Spleen (tissue), 11 donors: ENCODE measurements at regions not wholly inside any gene's neighbourhood (a gene's known extent, or its start where the extent isn't known, plus 50 kb on each side); places are given as distances from the start of the nearest gene placed in this dataset.

Experiments used
- DNase-seq: peaks from one replicate; pipeline ENCODE4 v3.0.0-alpha.2; 2020
- H3K27ac ChIP-seq, 8 donors: fragments of 200-600 bp; sonication (generic) in 7 of 8; 1 replicate in 4 of 8; 2 replicates in 4 of 8; pipeline versions ENCODE4 v1.5.0 to v1.8.0; 2016 to 2021; ENCODE audit warnings: inconsistent platforms in 4 of 8, mild to moderate bottlenecking in 4 of 8, moderate library complexity in 1 of 8
- H3K27me3 ChIP-seq, 7 donors: fragments of 200-600 bp; sonication (generic) in 6 of 7; replicated peaks in 1 of 7; 1 replicate in 4 of 7; 2 replicates in 3 of 7; pipeline versions ENCODE4 v1.5.0 to v1.8.0; 2016 to 2021; ENCODE audit warnings: inconsistent platforms in 3 of 7, mild to moderate bottlenecking in 1 of 7
- H3K36me3 ChIP-seq, 6 donors: fragments of 200-600 bp; sonication (generic) in 5 of 6; 1 replicate in 4 of 6; 2 replicates in 2 of 6; pipeline versions ENCODE4 v1.5.0 to v1.8.0; 2016 to 2021; ENCODE audit warnings: inconsistent platforms in 2 of 6
- H3K4me1 ChIP-seq, 6 donors: fragments of 200-600 bp; sonication (generic) in 5 of 6; 1 replicate in 3 of 6; 2 replicates in 3 of 6; pipeline versions ENCODE4 v1.5.0 to v1.8.0; 2016 to 2021; ENCODE audit warnings: inconsistent platforms in 3 of 6
- H3K4me3 ChIP-seq, 8 donors: fragments of 200-600 bp; sonication (generic) in 7 of 8; 1 replicate in 4 of 8; 2 replicates in 4 of 8; pipeline versions ENCODE4 v1.5.0 to v1.8.0; 2016 to 2021; ENCODE audit warnings: inconsistent platforms in 4 of 8, mild to moderate bottlenecking in 4 of 8, moderate library complexity in 2 of 8
- H3K9me3 ChIP-seq, 8 donors: fragments of 200-600 bp; sonication (generic) in 7 of 8; 1 replicate in 4 of 8; 2 replicates in 4 of 8; pipeline versions ENCODE4 v1.5.0 to v1.8.0; 2016 to 2021; ENCODE audit warnings: inconsistent platforms in 4 of 8
- CTCF ChIP-seq, 11 experiments: fragments of 200-600 bp in 7 of 11; fragments of 450-650 bp in 4 of 11; sonication (generic) in 4 of 11; IDR thresholded peaks in 8 of 11; conservative IDR thresholded peaks in 3 of 11; 1 replicate in 7 of 11; 2 replicates in 4 of 11; pipeline versions ENCODE4 v1.4.0 to v1.8.0; 2016 to 2021; ENCODE audit warnings: antibody characterized with exemption in 11 of 11, inconsistent platforms in 4 of 11, mild to moderate bottlenecking in 1 of 11
- POLR2A ChIP-seq, 3 donors: fragments of 450-650 bp; IDR thresholded peaks; one replicate each; pipeline ENCODE4 v1.5.1; 2017; ENCODE audit warnings: antibody characterized with exemption in 3 of 3, mild to moderate bottlenecking in 1 of 3
- POLR2AphosphoS5 ChIP-seq, 3 donors: sonication (generic); formaldehyde crosslinking; IDR thresholded peaks; one replicate each; pipeline ENCODE4 v1.5.1; 2017; ENCODE audit warnings: antibody characterized with exemption in 3 of 3
- WGBS, 5 donors: extraction: QIAGEN DNeasy Blood & Tissue Kit in 3 of 5; methylation state at CpG; one replicate each; pipeline versions ENCODE4 v1.1.5 to v1.1.7; 2013 to 2018; 5-methylcytosine and 5-hydroxymethylcytosine counted together
- intact Hi-C: fragments of 100-400 bp; cut with DNase I; formaldehyde crosslinking; loops from one replicate; pipeline ENCODE4 v1.15.0; 2023; ENCODE audit warnings: low total_unique reads
- donor health status: healthy with polysubstance abuse.
- donor health status: DM: no; HTN: no; CAD: no; lungs with moderate emphysema.
- donor health status: DM: no; HTN: no; CAD: no.
- donor health status: Bipolar disorder and iron deficiency.
- donor health status: healthy.
- donor health status: DM: no; HTN: no; CAD: no.
- donor health status: DM: yes; HTN: yes; CAD: no.

- intact Hi-C loops = no loop called here
- Histone ChIP-seq H3K36me3 (no peaks in the 10 kb centered on the region), H3K9me3 (no peaks in the 10 kb centered on the region), H3K27me3 (no peaks in the 10 kb centered on the region), H3K4me1 (peaks cover 0 to 4% (median 0%) of the 10 kb centered on the region in 6 donors), H3K4me3 (no peak overlapping the region), H3K27ac (no peak overlapping the region)
- no peak for DNase-seq
- TF ChIP-seq POLR2A (IDR thresholded peaks at IDR 0.05) (no peak), CTCF (IDR thresholded peaks at IDR 0.05 in 8 of 11, conservative IDR thresholded peaks at IDR 0.05 in 3 of 11) (no peak), POLR2AphosphoS5 (IDR thresholded peaks at IDR 0.05) (no peak)
Observed at GRCh38 chr11:19661827-19662226, 50.8 kb upstream of the NAV2 start.

GRCh38 chr11:19660076-19660475, 52.6 kb upstream of the NAV2 start:
- intact Hi-C loops = no loop called here
- no peaks in the 10 kb centered on the region for H3K9me3 ChIP-seq
- H3K27ac ChIP-seq = no peak overlapping the region
- H3K4me3 ChIP-seq = no peak overlapping the region
- no peaks in the 10 kb centered on the region for H3K36me3 ChIP-seq
- no peaks in the 10 kb centered on the region for H3K27me3 ChIP-seq
- TF ChIP-seq POLR2A (IDR thresholded peaks at IDR 0.05) (no peak), CTCF (IDR thresholded peaks at IDR 0.05 in 8 of 11, conservative IDR thresholded peaks at IDR 0.05 in 3 of 11) (no peak), POLR2AphosphoS5 (IDR thresholded peaks at IDR 0.05) (no peak)
- WGBS, 5 donors = 41 to 62% (median 49%) methylated on average over 5 of the region's 5 CpGs
- H3K4me1 ChIP-seq = peaks cover 0 to 3% (median 0%) of the 10 kb centered on the region in 6 donors
- DNase-seq = no peak

- TF ChIP-seq POLR2A (IDR thresholded peaks at IDR 0.05) (no peak), CTCF (IDR thresholded peaks at IDR 0.05 in 8 of 11, conservative IDR thresholded peaks at IDR 0.05 in 3 of 11) (no peak), POLR2AphosphoS5 (IDR thresholded peaks at IDR 0.05) (no peak)
- Histone ChIP-seq H3K4me3 (no peak overlapping the region), H3K9me3 (no peaks in the 10 kb centered on the region), H3K36me3 (no peaks in the 10 kb centered on the region), H3K27me3 (no peaks in the 10 kb centered on the region), H3K4me1 (no peaks in the 10 kb centered on the region), H3K27ac (no peak overlapping the region)
- intact Hi-C loops = no loop called here
- DNase-seq = no peak
Observed at GRCh38 chr11:19659529-19659928, 53.1 kb upstream of the NAV2 start.

- no peaks in the 10 kb centered on the region for H3K9me3 ChIP-seq
- H3K27ac ChIP-seq = no peak overlapping the region
- H3K36me3 ChIP-seq = no peaks in the 10 kb centered on the region
- no peak for DNase-seq
- intact Hi-C loops = no loop called here
- TF ChIP-seq CTCF (IDR thresholded peaks at IDR 0.05 in 8 of 11, conservative IDR thresholded peaks at IDR 0.05 in 3 of 11) (no peak), POLR2A (IDR thresholded peaks at IDR 0.05) (no peak), POLR2AphosphoS5 (IDR thresholded peaks at IDR 0.05) (no peak)
- H3K4me1 ChIP-seq = no peaks in the 10 kb centered on the region
- 31 to 74% (median 37%) methylated on average over 2 of the region's 2 CpGs for WGBS, 5 donors
- no peak overlapping the region for H3K4me3 ChIP-seq
- no peaks in the 10 kb centered on the region for H3K27me3 ChIP-seq
Observed at GRCh38 chr11:19658344-19658743, 54.3 kb upstream of the NAV2 start.
